Ovary (tissue), 3 donors: ENCODE measurements at regions not wholly inside any gene's neighbourhood (a gene's known extent, or its start where the extent isn't known, plus 50 kb on each side); places are given as distances from the start of the nearest gene placed in this dataset.
"Not testable (repeated sequence)": the region's sequence is repeated elsewhere in the genome, so short reads cannot be mapped to it uniquely, and the experiment has no call there.

ENCODE experiments used
- CTCF ChIP-seq, 3 donors: fragments of 450-650 bp in 2 of 3; fragments of 200-600 bp in 1 of 3; IDR thresholded peaks; one replicate each; pipeline versions ENCODE4 v1.5.1 to v1.8.0; 2016 to 2022; ENCODE audit warnings: antibody characterized with exemption in 3 of 3, mild to moderate bottlenecking in 1 of 3
- EP300 ChIP-seq: sonication (generic); formaldehyde crosslinking; IDR thresholded peaks from one replicate; pipeline ENCODE4 v1.6.1; 2017; ENCODE audit warnings: antibody characterized with exemption
- POLR2A ChIP-seq: fragments of 450-650 bp; IDR thresholded peaks from one replicate; pipeline ENCODE4 v1.6.1; 2017; ENCODE audit warnings: antibody characterized with exemption, mild to moderate bottlenecking, moderate library complexity
- donor health status: DM: no; HTN: no; CAD: no.

GRCh38 chr10:46780164-46780563 is 131.1 kb upstream of the PTPN20 start:
- TF ChIP-seq CTCF (IDR thresholded peaks at IDR 0.05); EP300; POLR2A: not testable (repeated sequence)
